ENCODE measurements at regions not wholly inside any gene's neighbourhood (a gene's known extent, or its start where the extent isn't known, plus 50 kb on each side); places are given as distances from the start of the nearest gene placed in this dataset.

DNA sequence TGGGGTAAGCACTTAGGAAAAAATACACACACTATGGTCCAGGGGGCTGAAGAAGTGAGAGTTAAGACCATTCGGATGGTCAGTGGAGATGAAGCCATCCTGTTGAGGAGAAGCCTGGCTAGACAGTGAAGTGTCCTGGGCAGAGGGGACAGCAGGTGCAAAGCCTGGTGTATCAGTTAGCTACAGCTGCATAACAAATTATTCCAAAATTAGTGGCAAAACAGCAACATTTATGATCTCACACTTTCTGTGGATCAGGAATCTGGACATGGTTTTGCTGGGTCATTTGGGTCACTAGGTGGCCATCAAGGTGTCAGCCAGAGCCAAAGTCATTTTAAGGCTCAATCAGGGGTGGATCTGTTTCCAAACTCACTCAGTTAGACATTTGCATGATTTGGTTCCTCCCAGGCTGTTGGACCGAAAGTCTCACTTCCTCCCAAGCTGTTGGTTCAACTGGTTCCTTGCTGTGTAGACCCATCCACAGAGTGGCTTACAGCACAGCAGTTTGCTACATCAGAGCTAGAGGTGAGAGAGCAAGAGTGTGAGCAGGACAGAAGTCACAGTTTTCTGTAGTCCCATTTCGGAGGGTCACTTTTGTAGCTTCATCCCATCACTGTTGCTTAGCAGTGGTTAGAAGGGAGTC, 80.1 kb upstream of the ALX4 start:
- TF ChIP-seq, protein P1, sequence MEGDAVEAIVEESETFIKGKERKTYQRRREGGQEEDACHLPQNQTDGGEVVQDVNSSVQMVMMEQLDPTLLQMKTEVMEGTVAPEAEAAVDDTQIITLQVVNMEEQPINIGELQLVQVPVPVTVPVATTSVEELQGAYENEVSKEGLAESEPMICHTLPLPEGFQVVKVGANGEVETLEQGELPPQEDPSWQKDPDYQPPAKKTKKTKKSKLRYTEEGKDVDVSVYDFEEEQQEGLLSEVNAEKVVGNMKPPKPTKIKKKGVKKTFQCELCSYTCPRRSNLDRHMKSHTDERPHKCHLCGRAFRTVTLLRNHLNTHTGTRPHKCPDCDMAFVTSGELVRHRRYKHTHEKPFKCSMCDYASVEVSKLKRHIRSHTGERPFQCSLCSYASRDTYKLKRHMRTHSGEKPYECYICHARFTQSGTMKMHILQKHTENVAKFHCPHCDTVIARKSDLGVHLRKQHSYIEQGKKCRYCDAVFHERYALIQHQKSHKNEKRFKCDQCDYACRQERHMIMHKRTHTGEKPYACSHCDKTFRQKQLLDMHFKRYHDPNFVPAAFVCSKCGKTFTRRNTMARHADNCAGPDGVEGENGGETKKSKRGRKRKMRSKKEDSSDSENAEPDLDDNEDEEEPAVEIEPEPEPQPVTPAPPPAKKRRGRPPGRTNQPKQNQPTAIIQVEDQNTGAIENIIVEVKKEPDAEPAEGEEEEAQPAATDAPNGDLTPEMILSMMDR (IDR thresholded peaks at IDR 0.05): no peak
- TF ChIP-seq POLR2AphosphoS5 (IDR thresholded peaks at IDR 0.05): no peak

All from upper lobe of left lung (tissue), 4 donors.